ENCODE measurements at regions not wholly inside any gene's neighbourhood (a gene's known extent, or its start where the extent isn't known, plus 50 kb on each side); places are given as distances from the start of the nearest gene placed in this dataset.

DNA sequence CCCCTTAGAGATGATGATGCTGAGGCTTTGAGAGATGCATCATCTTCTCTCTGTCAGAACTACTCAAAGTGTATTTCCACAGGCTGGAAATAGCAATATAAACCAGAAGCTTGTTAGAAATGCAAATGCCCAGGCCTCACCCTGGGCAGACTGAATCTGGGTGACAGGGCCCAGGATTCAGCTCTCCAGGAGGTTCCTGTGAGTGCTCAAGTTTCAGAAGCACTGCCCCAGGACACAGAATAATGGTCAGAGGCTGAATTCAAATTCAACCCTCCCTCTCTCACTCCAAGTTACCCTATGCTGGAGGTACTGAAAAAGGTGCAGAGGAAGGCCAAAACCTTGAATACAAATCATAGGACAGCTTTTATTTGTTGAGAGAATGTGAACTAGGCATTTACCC lies 98.5 kb upstream of the NGF start:
- no peaks in the 10 kb centered on the region for H3K4me1 Mint-ChIP-seq (ENCODE audit: low read depth)
- no peak overlapping the region for H3K4me3 Mint-ChIP-seq
- no peak for DNase-seq
- no peak overlapping the region for H3K27ac Mint-ChIP-seq
- peaks cover 5% of the 10 kb centered on the region for H3K9me3 Mint-ChIP-seq
- H3K36me3 Mint-ChIP-seq (ENCODE audit: low read depth), result no peaks in the 10 kb centered on the region
- H3K27me3 Mint-ChIP-seq (ENCODE audit: low read depth), result peaks cover 7% of the 10 kb centered on the region
- intact Hi-C loops (cut with micrococcal nuclease), result no loop called here
- CTCF ChIA-PET, result interaction anchor here (1.4 kb wide), 1 partner anchor 33 kb away, joined by 4 read pairs; no protein-coding TSS in a partner anchor

DNA sequence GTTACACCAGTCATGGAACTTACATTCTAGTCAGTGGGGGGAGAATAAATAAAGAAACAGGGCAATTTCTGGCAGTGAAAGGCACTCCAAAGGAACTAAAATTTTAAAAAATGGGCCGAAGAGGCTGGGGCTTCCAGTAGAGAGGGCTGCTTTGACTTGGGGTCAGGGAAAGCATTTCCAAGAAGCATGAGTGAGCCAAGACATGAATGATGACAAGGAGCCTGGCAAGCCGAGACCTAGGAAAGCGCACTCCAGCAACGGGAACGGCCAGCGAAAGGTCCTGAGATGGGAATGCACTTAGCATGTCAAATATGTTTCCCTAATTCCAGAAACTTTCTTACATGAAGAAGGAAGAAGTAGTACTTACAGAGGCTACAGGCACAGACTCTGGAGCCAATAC lies 95.4 kb upstream of the NGF start:
- CTCF ChIA-PET, result no interaction called here
- Mint-ChIP-seq H3K36me3 (ENCODE audit: low read depth) (no peaks in the 10 kb centered on the region), H3K27me3 (ENCODE audit: low read depth) (peaks cover 7% of the 10 kb centered on the region), H3K4me1 (ENCODE audit: low read depth) (no peaks in the 10 kb centered on the region), H3K4me3 (no peak overlapping the region), H3K9me3 (no peaks in the 10 kb centered on the region), H3K27ac (no peak overlapping the region)
- no peak for DNase-seq
- intact Hi-C loops (cut with micrococcal nuclease), result no loop called here

DNA sequence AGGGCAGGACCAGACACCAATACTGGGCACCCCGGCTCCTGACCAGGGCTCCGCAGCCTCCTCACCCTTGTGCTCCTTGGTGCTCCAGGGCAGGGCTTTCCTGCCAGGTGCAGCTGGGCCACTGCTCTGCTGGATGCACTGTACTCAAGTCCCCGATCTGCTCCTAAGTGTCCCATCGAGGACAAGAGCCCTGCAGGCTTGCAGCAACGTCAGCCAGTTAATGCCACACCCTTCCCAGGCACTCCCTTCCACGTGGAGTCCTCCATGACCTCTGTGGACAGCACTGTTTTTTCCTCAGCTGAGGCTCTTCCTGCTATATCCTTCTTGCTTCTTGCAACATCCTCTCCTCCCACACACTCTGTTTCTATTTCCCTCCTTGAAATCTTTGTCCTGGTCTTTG lies 94.0 kb upstream of the NGF start:
- Mint-ChIP-seq H3K4me1 (ENCODE audit: low read depth) (no peaks in the 10 kb centered on the region), H3K4me3 (no peak overlapping the region), H3K27me3 (ENCODE audit: low read depth) (peaks cover 4% of the 10 kb centered on the region), H3K27ac (no peak overlapping the region), H3K9me3 (no peaks in the 10 kb centered on the region), H3K36me3 (ENCODE audit: low read depth) (no peaks in the 10 kb centered on the region)
- no peak for DNase-seq
- CTCF ChIA-PET, result no interaction called here
- intact Hi-C loops (cut with micrococcal nuclease), result no loop called here

DNA sequence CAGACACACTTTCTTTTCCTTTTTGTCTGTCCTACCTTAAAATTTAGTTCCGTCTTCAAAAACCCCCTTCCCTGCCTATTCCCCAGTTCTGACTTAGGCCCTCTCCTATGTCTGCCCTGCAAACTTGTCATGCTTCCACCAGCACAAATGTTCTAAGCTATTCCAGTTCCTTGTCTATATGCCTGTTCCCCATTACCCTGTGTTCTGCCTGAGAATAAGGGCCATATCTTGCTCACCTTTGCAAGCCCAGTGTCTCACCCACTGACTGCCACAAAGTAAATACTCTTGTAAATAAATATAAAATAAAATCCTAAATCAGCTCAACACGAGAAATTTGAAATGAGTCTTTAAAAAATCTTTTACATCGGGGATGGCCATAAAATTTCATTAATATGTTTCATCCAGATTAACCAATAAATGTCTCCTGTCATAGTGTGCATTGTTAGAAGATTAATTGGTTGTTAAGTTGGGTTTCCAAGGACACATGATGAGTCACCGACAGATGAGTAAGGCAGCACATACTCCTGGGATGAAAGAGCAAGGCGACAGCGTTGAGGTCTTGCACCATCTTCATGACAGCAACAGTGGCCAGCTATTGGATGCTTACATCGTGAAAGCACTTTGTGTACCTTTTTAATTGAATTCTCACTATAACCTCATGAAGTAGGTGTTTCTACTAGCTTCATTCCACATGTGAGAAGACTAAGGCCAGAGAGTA lies 92.6 kb upstream of the NGF start:
- peaks cover 8% of the 10 kb centered on the region for H3K27me3 Mint-ChIP-seq (ENCODE audit: low read depth)
- no peak overlapping the region for H3K27ac Mint-ChIP-seq
- H3K4me3 Mint-ChIP-seq, result no peak overlapping the region
- DNase-seq, result no peak
- H3K36me3 Mint-ChIP-seq (ENCODE audit: low read depth), result no peaks in the 10 kb centered on the region
- CTCF ChIA-PET, result no interaction called here
- H3K9me3 Mint-ChIP-seq, result no peaks in the 10 kb centered on the region
- intact Hi-C loops (cut with micrococcal nuclease), result no loop called here
- no peaks in the 10 kb centered on the region for H3K4me1 Mint-ChIP-seq (ENCODE audit: low read depth)

DNA sequence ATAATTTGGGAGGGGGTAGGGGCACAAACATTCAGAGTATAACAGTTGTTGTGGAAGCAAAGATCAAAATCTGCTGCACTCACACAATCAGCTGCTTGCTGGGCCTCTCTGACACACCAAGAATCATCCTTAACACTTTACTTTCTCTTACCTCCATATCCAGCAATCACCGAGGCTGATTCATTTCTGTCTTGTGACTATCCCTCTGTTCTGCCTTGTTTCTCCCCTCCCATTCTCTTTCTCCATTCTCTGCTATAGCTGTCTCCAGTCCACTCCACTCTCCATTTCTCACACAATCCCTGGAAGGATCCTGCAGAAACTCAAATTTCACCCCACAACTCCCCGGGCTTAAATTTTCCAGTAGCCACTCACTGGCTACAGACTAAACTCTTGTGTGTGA lies 91.8 kb upstream of the NGF start:
- no peaks in the 10 kb centered on the region for H3K9me3 Mint-ChIP-seq

DNA sequence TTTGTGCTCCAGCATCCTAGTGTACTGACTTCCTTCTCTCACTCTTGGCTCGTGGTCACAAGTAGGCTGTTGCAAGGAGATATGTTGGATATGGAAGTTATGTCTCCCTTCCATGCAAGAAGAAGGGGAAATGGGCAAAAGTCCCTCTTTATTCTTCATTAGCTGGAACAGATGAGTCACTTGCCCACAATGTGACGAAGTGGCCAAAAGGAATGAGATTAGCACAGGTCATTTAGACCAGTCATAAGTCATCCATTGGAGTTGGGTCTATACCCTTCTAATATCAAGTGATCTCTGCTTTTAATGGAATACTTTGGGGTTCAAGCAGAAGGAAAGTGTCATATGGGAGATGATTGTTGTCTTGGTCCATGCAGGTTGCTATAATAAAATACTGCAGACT lies 91.2 kb upstream of the NGF start:
- Mint-ChIP-seq H3K4me3 (no peak overlapping the region), H3K27ac (no peak overlapping the region), H3K4me1 (ENCODE audit: low read depth) (no peaks in the 10 kb centered on the region), H3K27me3 (ENCODE audit: low read depth) (peaks cover 8% of the 10 kb centered on the region), H3K36me3 (ENCODE audit: low read depth) (no peaks in the 10 kb centered on the region), H3K9me3 (no peaks in the 10 kb centered on the region)
- no peak for DNase-seq
- CTCF ChIA-PET, result no interaction called here
- intact Hi-C loops (cut with micrococcal nuclease), result no loop called here

More for the DNA sequence above, 91.8 kb upstream of the NGF start:
- intact Hi-C loops (cut with micrococcal nuclease), result no loop called here
- no peak overlapping the region for H3K4me3 Mint-ChIP-seq
- H3K4me1 Mint-ChIP-seq (ENCODE audit: low read depth), result no peaks in the 10 kb centered on the region
- no peak for DNase-seq
- H3K27ac Mint-ChIP-seq, result no peak overlapping the region
- peaks cover 8% of the 10 kb centered on the region for H3K27me3 Mint-ChIP-seq (ENCODE audit: low read depth)
- CTCF ChIA-PET, result no interaction called here
- H3K36me3 Mint-ChIP-seq (ENCODE audit: low read depth), result no peaks in the 10 kb centered on the region

DNA sequence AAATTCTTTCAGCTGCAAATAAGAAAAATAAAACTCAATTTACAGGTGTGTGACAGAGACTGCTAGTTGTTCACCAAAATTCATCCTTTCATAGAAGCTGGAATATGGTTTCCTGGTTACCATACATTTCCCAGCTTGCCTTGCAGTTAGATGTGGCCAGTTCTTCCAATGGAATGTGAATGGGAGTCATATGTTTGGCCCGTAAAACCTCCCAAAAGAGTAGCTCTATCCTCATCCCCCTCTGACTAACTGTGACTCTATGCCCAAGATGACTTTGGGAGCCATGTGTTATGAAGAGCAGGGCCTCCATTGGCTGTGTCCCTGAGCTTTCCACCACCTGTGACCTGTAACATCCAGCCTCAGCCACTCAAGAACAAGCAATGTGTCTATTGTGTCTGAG lies 90.6 kb upstream of the NGF start:
- no peak for DNase-seq
- intact Hi-C loops (cut with micrococcal nuclease), result no loop called here
- Mint-ChIP-seq H3K27ac (no peak overlapping the region), H3K9me3 (no peaks in the 10 kb centered on the region), H3K4me3 (no peak overlapping the region), H3K27me3 (ENCODE audit: low read depth) (peaks cover 12% of the 10 kb centered on the region), H3K36me3 (ENCODE audit: low read depth) (no peaks in the 10 kb centered on the region), H3K4me1 (ENCODE audit: low read depth) (no peaks in the 10 kb centered on the region)
- CTCF ChIA-PET, result no interaction called here

DNA sequence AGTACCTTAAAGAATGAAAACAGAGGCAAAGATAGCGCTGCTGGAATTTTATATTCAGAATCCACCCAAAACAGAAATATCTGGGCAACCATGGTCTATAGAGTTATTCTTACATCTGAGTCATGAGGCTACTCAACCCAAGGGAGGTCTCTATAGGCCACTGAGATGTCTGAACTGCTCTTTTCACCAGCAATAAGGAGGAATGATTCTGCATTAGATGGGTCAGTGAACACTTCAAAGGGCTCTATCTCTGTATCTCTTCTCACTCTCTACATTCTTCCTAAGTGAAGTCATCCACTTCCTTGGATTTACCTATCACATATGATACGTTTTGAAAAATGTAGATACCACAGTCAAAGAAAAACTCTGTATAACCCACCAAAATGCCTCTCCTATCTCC lies 90.2 kb upstream of the NGF start:
- Mint-ChIP-seq H3K27ac (no peak overlapping the region), H3K4me3 (no peak overlapping the region), H3K9me3 (no peaks in the 10 kb centered on the region), H3K36me3 (ENCODE audit: low read depth) (no peaks in the 10 kb centered on the region), H3K27me3 (ENCODE audit: low read depth) (peaks cover 14% of the 10 kb centered on the region), H3K4me1 (ENCODE audit: low read depth) (no peaks in the 10 kb centered on the region)
- no peak for DNase-seq
- CTCF ChIA-PET, result interaction anchor here (0.5 kb wide), 1 partner anchor 250 kb away, joined by 3 read pairs; no protein-coding TSS in a partner anchor
- intact Hi-C loops (cut with micrococcal nuclease), result no loop called here

DNA sequence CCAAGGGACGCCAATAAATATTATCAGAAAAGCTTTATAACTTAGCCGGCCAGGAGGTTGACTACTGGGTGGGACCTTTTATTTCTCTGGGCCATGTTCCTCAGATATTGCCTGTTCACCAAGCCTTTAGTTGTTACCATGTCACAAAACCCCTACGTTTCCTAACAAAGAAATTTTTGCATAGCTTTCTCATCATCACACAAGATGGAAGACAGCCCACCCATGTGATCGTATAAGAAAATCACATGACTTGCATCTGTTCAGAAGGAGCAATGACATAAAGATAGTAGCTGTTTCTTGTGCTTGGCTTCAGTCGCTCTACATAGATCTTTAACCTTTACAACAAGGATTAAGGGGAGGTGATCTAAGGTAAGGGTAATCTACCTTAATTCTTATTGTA lies 88.9 kb upstream of the NGF start:
- DNase-seq, result no peak
- no peak overlapping the region for H3K27ac Mint-ChIP-seq
- no peaks in the 10 kb centered on the region for H3K36me3 Mint-ChIP-seq (ENCODE audit: low read depth)
- intact Hi-C loops (cut with micrococcal nuclease), result no loop called here
- no peaks in the 10 kb centered on the region for H3K9me3 Mint-ChIP-seq
- H3K4me1 Mint-ChIP-seq (ENCODE audit: low read depth), result no peaks in the 10 kb centered on the region
- CTCF ChIA-PET, result no interaction called here
- H3K27me3 Mint-ChIP-seq (ENCODE audit: low read depth), result peaks cover 18% of the 10 kb centered on the region
- no peak overlapping the region for H3K4me3 Mint-ChIP-seq

DNA sequence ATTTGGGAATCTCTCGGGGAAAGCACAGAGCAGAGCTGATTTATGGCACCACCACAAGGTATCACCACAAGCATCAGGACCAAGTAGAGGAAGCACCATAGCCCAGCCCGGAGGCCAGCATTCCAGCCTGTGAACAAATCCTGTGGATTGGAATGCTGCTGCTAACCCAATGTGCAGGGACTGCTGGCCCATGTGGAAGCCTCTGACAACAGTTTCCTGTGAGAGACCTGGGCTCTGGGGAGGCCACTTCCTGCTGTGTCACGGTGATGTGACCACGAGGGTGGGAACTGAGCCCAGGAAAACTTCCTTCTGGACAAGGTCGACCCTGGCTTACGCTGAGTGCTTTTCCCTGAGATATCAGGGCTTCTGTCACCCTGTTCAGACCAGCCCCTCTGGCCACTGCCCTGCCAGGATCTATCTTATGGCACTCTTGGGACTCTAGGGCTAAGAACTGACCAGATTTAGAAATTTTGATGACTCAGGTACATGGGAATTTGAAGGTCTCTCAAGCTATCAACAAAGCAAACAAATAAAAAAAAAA lies 88.3 kb upstream of the NGF start:
- no peak overlapping the region for H3K27ac Mint-ChIP-seq
- no peaks in the 10 kb centered on the region for H3K4me1 Mint-ChIP-seq (ENCODE audit: low read depth)
- H3K4me3 Mint-ChIP-seq, result no peak overlapping the region
- intact Hi-C loops (cut with micrococcal nuclease), result no loop called here
- CTCF ChIA-PET, result no interaction called here
- H3K36me3 Mint-ChIP-seq (ENCODE audit: low read depth), result no peaks in the 10 kb centered on the region
- DNase-seq, result no peak
- no peaks in the 10 kb centered on the region for H3K9me3 Mint-ChIP-seq
- H3K27me3 Mint-ChIP-seq (ENCODE audit: low read depth), result peaks cover 20% of the 10 kb centered on the region

DNA sequence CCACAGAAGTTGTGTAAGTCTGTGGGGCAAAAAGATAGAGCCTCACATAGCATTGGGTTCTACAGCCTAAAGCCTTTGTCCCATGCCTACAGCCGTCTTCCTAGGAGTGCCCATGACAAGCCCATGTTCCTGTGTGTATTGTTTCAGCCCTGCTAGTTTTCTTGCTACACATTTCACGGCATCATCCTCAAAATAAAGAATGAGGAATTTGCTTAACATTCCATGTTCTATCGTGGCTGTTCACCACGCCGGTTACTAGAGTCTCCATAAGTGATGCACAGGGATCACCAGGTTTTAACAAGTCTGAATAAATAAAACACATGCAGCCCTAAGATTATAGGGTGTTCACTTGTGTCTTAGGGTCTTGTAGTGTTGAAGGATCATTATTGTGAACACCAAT lies 87.4 kb upstream of the NGF start:
- Mint-ChIP-seq H3K4me3 (no peak overlapping the region), H3K27ac (no peak overlapping the region), H3K9me3 (no peaks in the 10 kb centered on the region), H3K27me3 (ENCODE audit: low read depth) (peaks cover 20% of the 10 kb centered on the region), H3K4me1 (ENCODE audit: low read depth) (no peaks in the 10 kb centered on the region), H3K36me3 (ENCODE audit: low read depth) (no peaks in the 10 kb centered on the region)
- intact Hi-C loops (cut with micrococcal nuclease), result no loop called here
- CTCF ChIA-PET, result no interaction called here
- no peak for DNase-seq

DNA sequence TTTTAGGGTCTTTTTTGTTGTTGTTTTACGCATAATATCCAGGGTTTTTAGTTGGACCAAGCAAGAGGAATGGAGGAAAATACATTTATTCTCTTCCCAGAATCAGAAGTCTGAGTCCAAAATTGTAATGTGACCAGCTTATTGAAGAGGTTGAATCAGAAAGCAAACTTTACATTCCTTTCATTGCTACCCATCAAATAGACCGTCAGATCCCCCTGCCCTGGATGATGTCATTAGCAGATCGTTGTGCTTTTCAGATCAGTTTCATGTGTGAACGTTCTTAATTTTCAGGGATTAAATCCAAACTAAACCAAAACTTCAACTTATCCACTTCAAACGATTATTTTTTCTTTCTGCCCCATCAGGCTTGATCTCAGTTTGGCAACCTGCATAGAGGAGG lies 85.7 kb upstream of the NGF start:
- no peaks in the 10 kb centered on the region for H3K4me1 Mint-ChIP-seq (ENCODE audit: low read depth)
- CTCF ChIA-PET, result no interaction called here
- H3K9me3 Mint-ChIP-seq, result no peaks in the 10 kb centered on the region
- H3K36me3 Mint-ChIP-seq (ENCODE audit: low read depth), result no peaks in the 10 kb centered on the region
- no peak overlapping the region for H3K27ac Mint-ChIP-seq
- DNase-seq, result no peak
- H3K27me3 Mint-ChIP-seq (ENCODE audit: low read depth), result peaks cover 19% of the 10 kb centered on the region
- H3K4me3 Mint-ChIP-seq, result no peak overlapping the region
- intact Hi-C loops (cut with micrococcal nuclease), result no loop called here

DNA sequence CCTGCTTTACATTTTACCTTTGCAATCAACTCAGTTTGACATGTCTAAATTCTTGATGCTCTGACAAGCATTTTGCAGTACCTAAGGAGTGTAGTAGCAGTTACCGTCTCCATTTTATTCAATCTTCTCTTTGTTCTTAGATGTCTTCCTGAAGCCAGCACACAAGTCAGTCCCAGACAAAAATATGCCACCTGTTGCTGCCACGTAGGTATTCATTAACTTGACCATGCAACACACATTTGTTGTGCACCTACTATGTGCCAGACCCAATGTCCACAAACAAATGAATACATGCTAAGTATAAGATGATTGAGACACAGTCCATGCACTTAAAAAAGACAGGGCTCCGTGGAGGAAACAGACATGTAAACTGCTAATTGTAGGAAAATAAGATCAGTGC lies 81.5 kb upstream of the NGF start:
- Mint-ChIP-seq H3K4me1 (ENCODE audit: low read depth) (no peaks in the 10 kb centered on the region), H3K27ac (no peak overlapping the region), H3K4me3 (no peak overlapping the region), H3K36me3 (ENCODE audit: low read depth) (peaks cover 1% of the 10 kb centered on the region), H3K27me3 (ENCODE audit: low read depth) (peaks cover 19% of the 10 kb centered on the region), H3K9me3 (no peaks in the 10 kb centered on the region)
- CTCF ChIA-PET, result no interaction called here
- intact Hi-C loops (cut with micrococcal nuclease), result no loop called here
- no peak for DNase-seq

Data from activated naive CD4-positive, alpha-beta T cell treated with anti-CD3 and anti-CD28 coated beads for 36 hours (primary cell).